ELR (cell line): ENCODE measurements at regions not wholly inside any gene's neighbourhood (a gene's known extent, or its start where the extent isn't known, plus 50 kb on each side); places are given as distances from the start of the nearest gene placed in this dataset.

Source experiments
- DNase-seq: peaks from one replicate; pipeline ENCODE4 v3.0.0-alpha.2; 2015; ENCODE audit warnings: low read depth

- no peak for DNase-seq
Observed at GRCh38 chr1:71184410-71184809, 103.6 kb upstream of the ZRANB2 start.

- no peak for DNase-seq
Observed at GRCh38 chr1:71179997-71180396, 99.2 kb upstream of the ZRANB2 start.

- DNase-seq: no peak
Observed at GRCh38 chr1:71170925-71171324, 90.1 kb upstream of the ZRANB2 start.

GRCh38 chr1:71167505-71167904 is 86.7 kb upstream of the ZRANB2 start:
- no peak for DNase-seq

GRCh38 chr1:71166178-71167173 is 85.6 kb upstream of the ZRANB2 start:
- no peak for DNase-seq

- DNase-seq: no peak
Observed at GRCh38 chr1:71157715-71158114, 76.9 kb upstream of the ZRANB2 start.

GRCh38 chr1:71157151-71157550 is 76.3 kb upstream of the ZRANB2 start:
- DNase-seq: no peak

- no peak for DNase-seq
Observed at GRCh38 chr1:71156590-71156989, 75.8 kb upstream of the ZRANB2 start.

- no peak for DNase-seq
Observed at GRCh38 chr1:71154429-71154828, 73.6 kb upstream of the ZRANB2 start.

GRCh38 chr1:71153826-71154225 is 73.0 kb upstream of the ZRANB2 start:
- DNase-seq: no peak

GRCh38 chr1:71147637-71148360 is 67.0 kb upstream of the ZRANB2 start:
- no peak for DNase-seq

GRCh38 chr1:71135571-71135970 is 54.7 kb upstream of the ZRANB2 start:
- DNase-seq: no peak
